ENCODE measurements at regions not wholly inside any gene's neighbourhood (a gene's known extent, or its start where the extent isn't known, plus 50 kb on each side); places are given as distances from the start of the nearest gene placed in this dataset.

- Histone ChIP-seq H3K4me3 (ENCODE audit: control extremely low read depth in 1 of 5, extremely low read depth in 1 of 5, insufficient read depth in 1 of 5, low read depth in 2 of 5, low read length in 4 of 5) (no peak overlapping the region), H3K27me3 (replicated peaks in 1 of 4; ENCODE audit: control extremely low read depth in 1 of 4, control insufficient read depth in 3 of 4, insufficient read depth in 4 of 4, low read length in 3 of 4) (peaks cover 0 to 9% (median 0%) of the 10 kb centered on the region in 4 experiments), H2AFZ (ENCODE audit: insufficient read depth, low read depth, low read length, poor library complexity, severe bottlenecking) (no peak overlapping the region), H3K4me2 (replicated peaks; ENCODE audit: low read depth, low read length, poor library complexity, severe bottlenecking) (no peak overlapping the region), H3K79me2 (ENCODE audit: control insufficient read depth, insufficient read depth, low read length) (no peaks in the 10 kb centered on the region), H3K36me3 (replicated peaks in 1 of 2; ENCODE audit: control extremely low read depth in 1 of 2, control insufficient read depth in 1 of 2, extremely low read depth in 1 of 2, insufficient read depth in 2 of 2, low read length in 1 of 2) (no peaks in the 10 kb centered on the region), H4K20me1 (ENCODE audit: control insufficient read depth, insufficient read depth, low read length, poor library complexity, severe bottlenecking) (no peaks in the 10 kb centered on the region), H3K9me3 (ENCODE audit: control extremely low read depth in 1 of 3, control insufficient read depth in 2 of 3, insufficient read depth in 1 of 3, low read length in 2 of 3) (no peaks in the 10 kb centered on the region), H3K27ac (ENCODE audit: low read length in 2 of 2) (no peak overlapping the region), H3K4me1 (ENCODE audit: control insufficient read depth in 2 of 2, insufficient read depth in 2 of 2, low read length in 2 of 2) (no peaks in the 10 kb centered on the region), H3K9ac (ENCODE audit: low read length) (no peak overlapping the region)
- ChIA-PET CTCF (no interaction called here), POLR2A (no interaction called here)
- Mint-ChIP-seq H3K27me3 (peaks cover 12% of the 10 kb centered on the region), H3K4me1 (no peaks in the 10 kb centered on the region), H3K4me3 (no peak overlapping the region), H3K9me3 (ENCODE audit: insufficient read depth) (no peaks in the 10 kb centered on the region), H3K27ac (no peak overlapping the region)
- ATAC-seq (ENCODE audit: low read depth) (no peak), DNase-seq (no peak)
- intact Hi-C loops (cut with micrococcal nuclease) = no loop called here
- 89% methylated on average over 6 of the region's 10 CpGs for WGBS (ENCODE audit: insufficient coverage)
- TF ChIP-seq EZH2 (IDR thresholded peaks at IDR 0.05; ENCODE audit: borderline replicate concordance, insufficient read depth, low read depth, low read length, poor library complexity, severe bottlenecking) = no peak
- TF ChIP-seq CTCF (IDR thresholded peaks at IDR 0.05) = no peak
Measured at GRCh38 chr1:62967031-62967430, 183.1 kb downstream of the ATG4C start.

GRCh38 chr1:62977366-62977765, 193.4 kb downstream of the ATG4C start:
- TF ChIP-seq EZH2 (IDR thresholded peaks at IDR 0.05; ENCODE audit: borderline replicate concordance, insufficient read depth, low read depth, low read length, poor library complexity, severe bottlenecking) (no peak), CTCF (IDR thresholded peaks at IDR 0.05) (no peak)
- Histone ChIP-seq H3K4me1 (ENCODE audit: control insufficient read depth in 2 of 2, insufficient read depth in 2 of 2, low read length in 2 of 2) (no peaks in the 10 kb centered on the region), H3K36me3 (replicated peaks in 1 of 2; ENCODE audit: control extremely low read depth in 1 of 2, control insufficient read depth in 1 of 2, extremely low read depth in 1 of 2, insufficient read depth in 2 of 2, low read length in 1 of 2) (no peaks in the 10 kb centered on the region), H4K20me1 (ENCODE audit: control insufficient read depth, insufficient read depth, low read length, poor library complexity, severe bottlenecking) (no peaks in the 10 kb centered on the region), H3K9me3 (ENCODE audit: control extremely low read depth in 1 of 3, control insufficient read depth in 2 of 3, insufficient read depth in 1 of 3, low read length in 2 of 3) (no peaks in the 10 kb centered on the region), H3K79me2 (ENCODE audit: control insufficient read depth, insufficient read depth, low read length) (no peaks in the 10 kb centered on the region), H3K4me3 (ENCODE audit: control extremely low read depth in 1 of 5, extremely low read depth in 1 of 5, insufficient read depth in 1 of 5, low read depth in 2 of 5, low read length in 4 of 5) (no peak overlapping the region), H3K27ac (ENCODE audit: low read length in 2 of 2) (no peak overlapping the region), H3K27me3 (replicated peaks in 1 of 4; ENCODE audit: control extremely low read depth in 1 of 4, control insufficient read depth in 3 of 4, insufficient read depth in 4 of 4, low read length in 3 of 4) (no peaks in the 10 kb centered on the region), H3K9ac (ENCODE audit: low read length) (no peak overlapping the region), H2AFZ (ENCODE audit: insufficient read depth, low read depth, low read length, poor library complexity, severe bottlenecking) (no peak overlapping the region), H3K4me2 (replicated peaks; ENCODE audit: low read depth, low read length, poor library complexity, severe bottlenecking) (no peak overlapping the region)
- H3K9me3 Mint-ChIP-seq (ENCODE audit: insufficient read depth) = no peaks in the 10 kb centered on the region
- H3K4me3 Mint-ChIP-seq = no peak overlapping the region
- no peaks in the 10 kb centered on the region for H3K4me1 Mint-ChIP-seq
- H3K27ac Mint-ChIP-seq = no peak overlapping the region
- ChIA-PET CTCF (no interaction called here), POLR2A (no interaction called here)
- ATAC-seq (ENCODE audit: low read depth) (no peak), DNase-seq (no peak)
- peaks cover 11% of the 10 kb centered on the region for H3K27me3 Mint-ChIP-seq
- intact Hi-C loops (cut with micrococcal nuclease) = no loop called here
- WGBS (ENCODE audit: insufficient coverage) = 100% methylated on average over 1 of the region's 2 CpGs

All from B cell (primary cell).